Fibroblast of lung (primary cell): ENCODE measurements at regions not wholly inside any gene's neighbourhood (a gene's known extent, or its start where the extent isn't known, plus 50 kb on each side); places are given as distances from the start of the nearest gene placed in this dataset.

Source experiments
- DNase-seq, 2 donors: peaks; one replicate each; pipeline versions ENCODE4 v3.0.0 to v3.0.0-alpha.2; 2010; ENCODE audit warnings: low read depth in 2 of 2
- H2AFZ ChIP-seq: 2 replicates; pipeline ENCODE4 v1.5.1; 2012; ENCODE audit warnings: low read length, control low read depth, inconsistent platforms
- H3K27ac ChIP-seq: 2 replicates; pipeline ENCODE4 v1.5.1; 2011; ENCODE audit warnings: low read length, control low read depth; ENCODE audit not compliant: insufficient read depth
- H3K27me3 ChIP-seq: 2 replicates; pipeline ENCODE4 v1.5.1; 2011; ENCODE audit warnings: mild to moderate bottlenecking, low read length; ENCODE audit not compliant: control insufficient read depth, insufficient read depth
- H3K36me3 ChIP-seq: 2 replicates; pipeline ENCODE4 v1.5.1; 2011; ENCODE audit warnings: low read length; ENCODE audit not compliant: control insufficient read depth, insufficient read depth
- H3K4me1 ChIP-seq: 2 replicates; pipeline ENCODE4 v1.5.1; 2011; ENCODE audit warnings: low read length; ENCODE audit not compliant: control insufficient read depth, insufficient read depth; ENCODE audit errors: extremely low read depth
- H3K4me2 ChIP-seq: 2 replicates; pipeline ENCODE4 v1.5.1; 2011; ENCODE audit warnings: low read length, control low read depth; ENCODE audit not compliant: insufficient read depth; ENCODE audit errors: extremely low read depth
- H3K4me3 ChIP-seq, 4 experiments: fragments of 200-600 bp in 1 of 4; sonication (generic) in 1 of 4; replicated peaks in 1 of 4; 2 replicates each; pipeline ENCODE4 v1.5.1; 2011 to 2016; ENCODE audit warnings: low read length in 4 of 4, low read depth in 3 of 4, mild to moderate bottlenecking in 3 of 4, control low read depth in 2 of 4, inconsistent platforms in 1 of 4, mixed read lengths in 1 of 4; ENCODE audit not compliant: insufficient read depth in 1 of 4; ENCODE audit errors: control extremely low read depth in 1 of 4
- H3K79me2 ChIP-seq: 2 replicates; pipeline ENCODE4 v1.5.1; 2012; ENCODE audit warnings: mild to moderate bottlenecking, low read length, inconsistent platforms; ENCODE audit not compliant: control insufficient read depth, insufficient read depth
- H3K9ac ChIP-seq: 2 replicates; pipeline ENCODE4 v1.5.1; 2011; ENCODE audit warnings: mild to moderate bottlenecking, low read length, control low read depth; ENCODE audit not compliant: insufficient read depth
- H3K9me3 ChIP-seq: 2 replicates; pipeline ENCODE4 v1.5.1; 2012; ENCODE audit warnings: low read depth, low read length; ENCODE audit not compliant: control insufficient read depth, insufficient read depth
- H4K20me1 ChIP-seq: 2 replicates; pipeline ENCODE4 v1.5.1; 2011; ENCODE audit warnings: low read length; ENCODE audit not compliant: control insufficient read depth, insufficient read depth; ENCODE audit errors: extremely low read depth
- CTCF ChIP-seq, 2 donors: IDR thresholded peaks in 1 of 2; conservative IDR thresholded peaks in 1 of 2; 1 replicate in 1 of 2; 2 replicates in 1 of 2; pipeline ENCODE4 v1.5.1; 2011 to 2012; ENCODE audit warnings: low read length in 2 of 2, control low read depth in 1 of 2, inconsistent platforms in 1 of 2, low read depth in 1 of 2, mild to moderate bottlenecking in 1 of 2
- EZH2 ChIP-seq: IDR thresholded peaks from 2 replicates; pipeline ENCODE4 v1.5.1; 2012; ENCODE audit warnings: low read length, control low read depth, mild to moderate bottlenecking; ENCODE audit errors: missing control alignments

GRCh38 chr4:179509489-179509888 lies 2067.3 kb upstream of the AGA start:
- no peaks in the 10 kb centered on the region for H3K9me3 ChIP-seq
- H4K20me1 ChIP-seq: no peaks in the 10 kb centered on the region
- no peak overlapping the region for H3K4me3 ChIP-seq
- H3K27me3 ChIP-seq: no peaks in the 10 kb centered on the region
- no peaks in the 10 kb centered on the region for H3K4me1 ChIP-seq
- no peak overlapping the region for H2AFZ ChIP-seq
- H3K27ac ChIP-seq: no peak overlapping the region
- no peaks in the 10 kb centered on the region for H3K79me2 ChIP-seq
- no peak overlapping the region for H3K4me2 ChIP-seq
- TF ChIP-seq CTCF (conservative IDR thresholded peaks at IDR 0.05 in 1 of 2, IDR thresholded peaks at IDR 0.05 in 1 of 2; ENCODE audit: low read depth in 1 of 2, low read length in 2 of 2): no peak
- no peak for TF ChIP-seq EZH2
- no peaks in the 10 kb centered on the region for H3K36me3 ChIP-seq
- H3K9ac ChIP-seq: no peak overlapping the region
- no peak for DNase-seq

GRCh38 chr4:179521952-179522351 lies 2079.7 kb upstream of the AGA start:
- Histone ChIP-seq H3K4me2 (no peak overlapping the region), H4K20me1 (no peaks in the 10 kb centered on the region), H3K9ac (no peak overlapping the region), H3K36me3 (no peaks in the 10 kb centered on the region), H3K4me1 (no peaks in the 10 kb centered on the region), H3K27me3 (no peaks in the 10 kb centered on the region), H2AFZ (no peak overlapping the region), H3K79me2 (no peaks in the 10 kb centered on the region), H3K9me3 (no peaks in the 10 kb centered on the region), H3K27ac (no peak overlapping the region), H3K4me3 (no peak overlapping the region)
- DNase-seq: peak in 1 of 2 donors; percentile 13
- TF ChIP-seq CTCF (conservative IDR thresholded peaks at IDR 0.05 in 1 of 2, IDR thresholded peaks at IDR 0.05 in 1 of 2; ENCODE audit: low read depth in 1 of 2, low read length in 2 of 2): no peak
- TF ChIP-seq EZH2: no peak

GRCh38 chr4:179530958-179531357 lies 2088.7 kb upstream of the AGA start:
- H3K27me3 ChIP-seq: no peaks in the 10 kb centered on the region
- no peaks in the 10 kb centered on the region for H3K9me3 ChIP-seq
- H3K27ac ChIP-seq: no peak overlapping the region
- H3K36me3 ChIP-seq: no peaks in the 10 kb centered on the region
- H4K20me1 ChIP-seq: no peaks in the 10 kb centered on the region
- TF ChIP-seq EZH2 (no peak), CTCF (conservative IDR thresholded peaks at IDR 0.05 in 1 of 2, IDR thresholded peaks at IDR 0.05 in 1 of 2; ENCODE audit: low read depth in 1 of 2, low read length in 2 of 2) (no peak)
- DNase-seq: peak in 1 of 2 donors; percentile 34
- no peaks in the 10 kb centered on the region for H3K4me1 ChIP-seq
- H3K9ac ChIP-seq: no peak overlapping the region
- no peak overlapping the region for H3K4me3 ChIP-seq
- H3K79me2 ChIP-seq: no peaks in the 10 kb centered on the region
- H2AFZ ChIP-seq: no peak overlapping the region
- H3K4me2 ChIP-seq: no peak overlapping the region
